Neutrophil (primary cell): ENCODE measurements at regions not wholly inside any gene's neighbourhood (a gene's known extent, or its start where the extent isn't known, plus 50 kb on each side); places are given as distances from the start of the nearest gene placed in this dataset.
"Not testable (repeated sequence)": the region's sequence is repeated elsewhere in the genome, so short reads cannot be mapped to it uniquely, and the experiment has no call there.

Experiments used
- H3K27ac ChIP-seq: fragments of 200-600 bp; sonication (generic); 2 replicates; pipeline ENCODE4 v1.5.1; 2016; ENCODE audit warnings: mild to moderate bottlenecking, moderate library complexity
- H3K27me3 ChIP-seq: fragments of 200-600 bp; sonication (generic); 2 replicates; pipeline ENCODE4 v1.6.0; 2016; ENCODE audit warnings: mild to moderate bottlenecking
- H3K36me3 ChIP-seq: fragments of 200-600 bp; sonication (generic); 2 replicates; pipeline ENCODE4 v1.5.1; 2017
- H3K4me1 ChIP-seq, 2 experiments: fragments of 200-600 bp in 1 of 2; sonication (generic) in 1 of 2; 1 replicate in 1 of 2; 2 replicates in 1 of 2; pipeline versions ENCODE4 v1.5.1 to v1.6.1; 2013 to 2016; ENCODE audit warnings: low read depth in 1 of 2, low read length in 1 of 2, mild to moderate bottlenecking in 1 of 2, moderate library complexity in 1 of 2; ENCODE audit not compliant: control insufficient read depth in 1 of 2, insufficient read depth in 1 of 2
- H3K4me3 ChIP-seq, 2 experiments: fragments of 200-600 bp in 1 of 2; sonication (generic) in 1 of 2; 1 replicate in 1 of 2; 2 replicates in 1 of 2; pipeline ENCODE4 v1.5.1; 2013 to 2016; ENCODE audit warnings: low read depth in 1 of 2, low read length in 1 of 2, mild to moderate bottlenecking in 1 of 2, moderate library complexity in 1 of 2
- H3K9me3 ChIP-seq: fragments of 200-600 bp; sonication (generic); 2 replicates; pipeline ENCODE4 v1.5.1; 2016

- not testable (repeated sequence) for H3K9me3 ChIP-seq, H3K27ac ChIP-seq, H3K4me1 ChIP-seq, H3K4me3 ChIP-seq, H3K36me3 ChIP-seq
- H3K27me3 ChIP-seq: peaks cover 17% of the 10 kb centered on the region
Observed at GRCh38 chr16:32121273-32121900, 131.7 kb upstream of the TP53TG3D start.

GRCh38 chr16:32152434-32152833 is 100.7 kb upstream of the TP53TG3D start:
- H3K27me3 ChIP-seq, H3K9me3 ChIP-seq, H3K36me3 ChIP-seq, H3K4me3 ChIP-seq, H3K27ac ChIP-seq, H3K4me1 ChIP-seq: not testable (repeated sequence)

- H3K36me3 ChIP-seq, H3K4me3 ChIP-seq, H3K27me3 ChIP-seq, H3K27ac ChIP-seq, H3K4me1 ChIP-seq, H3K9me3 ChIP-seq: not testable (repeated sequence)
Observed at GRCh38 chr16:32187918-32188669, 65.0 kb upstream of the TP53TG3D start.

- not testable (repeated sequence) for H3K36me3 ChIP-seq, H3K4me1 ChIP-seq, H3K27ac ChIP-seq, H3K9me3 ChIP-seq, H3K27me3 ChIP-seq, H3K4me3 ChIP-seq
Observed at GRCh38 chr16:32202585-32202984, 50.5 kb upstream of the TP53TG3D start.
